GM13976 (cell line): ENCODE measurements at regions not wholly inside any gene's neighbourhood (a gene's known extent, or its start where the extent isn't known, plus 50 kb on each side); places are given as distances from the start of the nearest gene placed in this dataset.

Source experiments
- DNase-seq: peaks from one replicate; pipeline ENCODE4 v3.0.0; 2012; ENCODE audit warnings: low spot score
- in situ Hi-C: fragments of 300-500 bp; cut with MboI; formaldehyde crosslinking; loops from one replicate; pipeline ENCODE4 v1.12.0; 2022; ENCODE audit warnings: low sequenced_read_pairs, mixed read lengths, inconsistent platforms; ENCODE audit not compliant: unreplicated experiment
- TF ChIP-seq, protein P1 (sequence below): IDR thresholded peaks from 2 replicates; pipeline ENCODE4 v1.5.1; 2012; ENCODE audit warnings: borderline replicate concordance, mild to moderate bottlenecking; ENCODE audit not compliant: insufficient read depth; ENCODE audit errors: extremely low read depth, missing control alignments, control extremely low read depth

DNA sequence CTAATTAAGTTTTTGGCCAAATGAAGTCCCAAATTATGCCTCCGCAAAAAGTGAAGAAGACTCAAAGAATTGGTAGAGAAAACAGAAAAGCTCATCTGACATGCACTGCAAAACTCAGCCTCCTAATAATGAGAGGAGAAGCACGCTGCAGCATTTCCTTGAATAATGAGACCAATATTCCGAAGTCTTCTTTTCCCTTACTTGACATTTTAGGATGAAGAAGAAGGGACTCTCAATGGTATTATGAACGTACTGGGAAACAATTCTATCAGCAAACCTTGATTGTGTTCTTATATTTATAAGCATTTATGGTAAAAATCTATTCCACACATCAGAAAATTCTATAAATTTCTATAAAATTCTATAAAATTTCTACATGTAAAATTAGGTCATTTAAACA lies 733.9 kb upstream of the ACVR2A start:
- DNase-seq: no peak
- TF ChIP-seq, protein P1, sequence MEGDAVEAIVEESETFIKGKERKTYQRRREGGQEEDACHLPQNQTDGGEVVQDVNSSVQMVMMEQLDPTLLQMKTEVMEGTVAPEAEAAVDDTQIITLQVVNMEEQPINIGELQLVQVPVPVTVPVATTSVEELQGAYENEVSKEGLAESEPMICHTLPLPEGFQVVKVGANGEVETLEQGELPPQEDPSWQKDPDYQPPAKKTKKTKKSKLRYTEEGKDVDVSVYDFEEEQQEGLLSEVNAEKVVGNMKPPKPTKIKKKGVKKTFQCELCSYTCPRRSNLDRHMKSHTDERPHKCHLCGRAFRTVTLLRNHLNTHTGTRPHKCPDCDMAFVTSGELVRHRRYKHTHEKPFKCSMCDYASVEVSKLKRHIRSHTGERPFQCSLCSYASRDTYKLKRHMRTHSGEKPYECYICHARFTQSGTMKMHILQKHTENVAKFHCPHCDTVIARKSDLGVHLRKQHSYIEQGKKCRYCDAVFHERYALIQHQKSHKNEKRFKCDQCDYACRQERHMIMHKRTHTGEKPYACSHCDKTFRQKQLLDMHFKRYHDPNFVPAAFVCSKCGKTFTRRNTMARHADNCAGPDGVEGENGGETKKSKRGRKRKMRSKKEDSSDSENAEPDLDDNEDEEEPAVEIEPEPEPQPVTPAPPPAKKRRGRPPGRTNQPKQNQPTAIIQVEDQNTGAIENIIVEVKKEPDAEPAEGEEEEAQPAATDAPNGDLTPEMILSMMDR: no peak
- in situ Hi-C loops: no loop called here

DNA sequence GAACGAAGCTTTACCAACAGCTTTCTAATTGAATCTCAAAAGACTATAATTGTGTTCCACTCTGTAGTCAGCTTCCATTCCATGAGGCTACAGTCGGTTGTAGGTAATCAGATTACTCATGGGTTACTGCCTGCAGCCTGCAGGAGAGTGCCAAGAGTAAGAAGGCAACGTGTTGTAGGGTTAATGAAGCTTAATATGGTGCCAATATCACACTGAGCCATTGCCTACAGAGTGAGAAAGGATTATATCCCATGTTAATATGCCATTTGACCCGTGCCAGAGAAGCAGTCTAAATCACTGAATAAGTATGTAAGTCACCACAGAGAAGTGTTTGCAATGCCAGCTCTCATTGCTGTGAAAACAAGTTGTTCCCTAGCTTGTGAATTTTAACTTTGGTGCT lies 734.5 kb upstream of the ACVR2A start:
- TF ChIP-seq, protein P1: no peak
- in situ Hi-C loops: no loop called here
- no peak for DNase-seq

DNA sequence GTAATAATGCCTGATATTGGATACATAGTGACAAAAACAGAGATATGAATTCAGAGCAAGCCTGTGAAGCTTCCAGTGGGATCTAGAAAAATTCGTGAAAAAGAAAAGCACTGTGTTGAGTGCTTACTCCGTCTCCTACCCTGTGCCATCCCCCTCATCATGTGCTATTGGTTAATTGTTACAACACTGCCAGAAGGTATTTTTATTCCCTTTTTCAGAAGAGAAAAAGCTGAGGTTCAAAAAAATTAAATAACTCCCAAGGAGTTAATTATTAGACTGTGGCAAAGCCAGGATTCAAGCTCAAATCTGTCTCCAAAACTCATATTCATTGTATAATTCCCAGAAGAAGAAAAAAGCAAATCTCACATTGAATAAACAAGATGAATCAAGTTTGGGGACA lies 735.5 kb upstream of the ACVR2A start:
- TF ChIP-seq, protein P1: no peak

DNA sequence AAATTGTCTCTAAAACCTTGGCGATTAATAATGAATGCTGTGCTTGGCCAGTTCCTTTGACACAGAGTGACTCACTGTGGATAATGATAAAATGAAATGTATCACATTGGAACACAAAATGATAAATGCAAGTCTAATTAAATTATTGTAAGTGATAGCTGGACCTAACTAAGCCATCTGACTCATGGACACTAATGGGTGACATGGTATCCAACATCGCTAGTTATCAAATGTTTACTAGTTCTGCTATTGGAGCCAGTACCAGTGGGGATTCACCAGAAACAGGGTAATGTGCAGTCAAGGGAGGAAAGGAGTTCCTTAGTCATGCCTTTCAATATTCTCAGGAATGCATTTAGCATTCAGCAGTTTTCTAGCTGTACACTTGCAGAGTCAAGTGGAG lies 736.3 kb upstream of the ACVR2A start:
- TF ChIP-seq, protein P1: no peak
- DNase-seq: no peak
- in situ Hi-C loops: no loop called here

More for the DNA sequence above, 735.5 kb upstream of the ACVR2A start:
- in situ Hi-C loops: no loop called here
- no peak for DNase-seq

DNA sequence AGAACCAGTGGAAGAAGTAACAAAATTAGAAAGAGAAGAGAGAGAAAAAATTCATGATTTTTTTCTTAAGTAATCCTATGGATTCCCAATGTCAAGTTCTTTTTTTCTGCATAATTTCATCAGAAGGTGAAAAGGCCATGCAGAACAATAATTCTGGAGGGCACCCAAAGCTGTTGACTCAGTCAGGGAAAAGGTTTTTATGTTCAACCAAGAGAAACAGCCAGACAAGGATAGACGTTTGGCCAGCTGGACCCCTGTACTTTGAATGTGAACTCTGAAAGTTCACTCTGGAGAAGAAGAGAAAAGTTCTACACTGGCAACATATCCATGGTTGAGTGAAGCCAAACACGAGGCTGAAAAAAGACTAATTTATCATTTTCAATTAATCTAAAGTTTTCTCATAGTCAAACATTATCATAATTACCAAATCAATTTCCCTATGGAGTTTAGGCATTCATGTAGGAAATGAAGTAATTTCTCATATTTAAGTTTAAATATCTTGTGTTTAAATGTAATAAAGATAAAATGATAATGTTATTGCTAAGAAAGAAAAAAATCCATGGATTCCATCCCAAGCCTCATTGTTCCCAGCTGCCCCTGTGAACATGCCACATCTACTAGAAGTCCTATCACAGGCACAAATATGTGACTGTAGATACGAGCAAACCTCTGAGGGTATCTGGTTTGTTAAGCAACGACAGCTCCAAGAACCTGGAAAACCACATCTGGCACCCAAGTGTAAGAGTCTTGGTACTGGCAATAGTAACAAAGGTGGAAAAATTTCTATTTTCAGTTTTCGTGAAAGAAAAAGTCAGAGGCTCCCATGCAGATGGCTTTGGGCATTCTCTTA lies 742.7 kb upstream of the ACVR2A start:
- DNase-seq: no peak
- TF ChIP-seq, protein P1: no peak
- in situ Hi-C loops: no loop called here

DNA sequence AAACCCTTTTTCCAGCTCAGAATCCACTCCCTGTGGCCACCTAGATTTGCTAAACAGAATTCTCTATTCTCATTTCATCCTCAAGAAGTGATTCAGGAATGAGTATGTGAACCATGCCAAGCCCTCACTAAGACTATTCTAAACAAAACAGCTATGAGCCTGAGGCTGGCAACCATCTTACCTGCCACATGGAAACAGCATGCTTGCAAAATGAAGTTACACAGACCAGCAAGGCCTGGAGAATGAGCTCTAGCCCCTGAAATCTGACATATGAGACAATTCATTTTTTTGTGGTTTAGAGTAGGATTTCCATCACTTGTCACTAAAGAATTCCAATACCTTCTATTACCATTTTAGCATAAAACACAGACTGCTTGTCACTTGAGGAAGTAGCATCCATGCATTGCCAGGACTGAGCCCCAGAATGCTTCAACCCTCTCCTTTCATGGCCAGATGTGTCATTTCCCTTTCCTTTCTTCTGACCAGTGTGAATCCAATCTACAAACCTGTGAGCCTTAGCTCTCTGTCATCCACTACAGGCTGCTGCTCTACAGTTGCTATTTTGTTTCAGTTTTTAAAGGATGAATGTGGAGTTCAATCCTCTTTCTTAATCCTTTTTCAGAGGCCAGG lies 744.3 kb upstream of the ACVR2A start:
- DNase-seq: no peak
- TF ChIP-seq, protein P1: no peak
- in situ Hi-C loops: no loop called here
